Mesenchymal stem cell (in vitro differentiated cells and primary cell): ENCODE measurements at regions not wholly inside any gene's neighbourhood (a gene's known extent, or its start where the extent isn't known, plus 50 kb on each side); places are given as distances from the start of the nearest gene placed in this dataset.

Source experiments
- DNase-seq: peaks from one replicate; pipeline ENCODE4 v3.0.0-alpha.2; 2013
- H2AFZ ChIP-seq: one replicate; pipeline ENCODE4 v1.6.1; 2013; ENCODE audit warnings: low read depth, mild to moderate bottlenecking, control low read depth, inconsistent platforms, low read length, moderate library complexity
- H2AK5ac ChIP-seq: 2 replicates; pipeline ENCODE4 v1.6.1; 2013; ENCODE audit warnings: low read length, moderate library complexity, mild to moderate bottlenecking, inconsistent platforms; ENCODE audit not compliant: severe bottlenecking
- H2BK120ac ChIP-seq: one replicate; pipeline ENCODE4 v1.6.1; 2013; ENCODE audit warnings: low read depth, mild to moderate bottlenecking, inconsistent platforms, low read length, moderate library complexity
- H2BK12ac ChIP-seq, 2 experiments: one replicate each; pipeline ENCODE4 v1.6.1; 2013; ENCODE audit warnings: inconsistent platforms in 2 of 2, low read length in 2 of 2, mild to moderate bottlenecking in 2 of 2, moderate library complexity in 2 of 2, control low read depth in 1 of 2
- H2BK15ac ChIP-seq: one replicate; pipeline ENCODE4 v1.6.1; 2013; ENCODE audit warnings: mild to moderate bottlenecking, low read depth, inconsistent platforms; ENCODE audit not compliant: poor library complexity, severe bottlenecking
- H2BK5ac ChIP-seq: 2 replicates; pipeline ENCODE4 v1.6.1; 2013; ENCODE audit warnings: low read depth, mild to moderate bottlenecking, low read length, control low read depth, inconsistent platforms; ENCODE audit not compliant: poor library complexity, severe bottlenecking
- H3K14ac ChIP-seq, 2 experiments: one replicate each; pipeline ENCODE4 v1.6.1; 2013; ENCODE audit warnings: inconsistent platforms in 2 of 2, low read length in 2 of 2, control low read depth in 1 of 2, mild to moderate bottlenecking in 1 of 2, moderate library complexity in 1 of 2
- H3K18ac ChIP-seq, 2 experiments: one replicate each; pipeline ENCODE4 v1.6.1; 2013; ENCODE audit warnings: inconsistent platforms in 2 of 2, low read length in 2 of 2, control low read depth in 1 of 2, low read depth in 1 of 2, mild to moderate bottlenecking in 1 of 2
- H3K23ac ChIP-seq, 2 experiments: one replicate each; pipeline ENCODE4 v1.6.1; 2013; ENCODE audit warnings: inconsistent platforms in 2 of 2, low read length in 2 of 2, mild to moderate bottlenecking in 2 of 2, moderate library complexity in 2 of 2, control low read depth in 1 of 2
- H3K27ac ChIP-seq: 2 replicates; pipeline ENCODE4 v1.5.1; 2013; ENCODE audit warnings: mild to moderate bottlenecking, moderate library complexity, low read length, control low read depth, inconsistent platforms; ENCODE audit not compliant: poor library complexity, severe bottlenecking
- H3K27me3 ChIP-seq, 2 experiments: 2 replicates each; pipeline versions ENCODE4 v1.6.1 to v1.7.0; 2013; ENCODE audit warnings: low read length in 2 of 2, mild to moderate bottlenecking in 2 of 2, moderate library complexity in 2 of 2, control low read depth in 1 of 2, inconsistent platforms in 1 of 2; ENCODE audit not compliant: control insufficient read depth in 1 of 2, insufficient read depth in 1 of 2
- H3K36me3 ChIP-seq, 2 experiments: 2 replicates each; pipeline versions ENCODE4 v1.6.1 to v1.7.0; 2013; ENCODE audit warnings: low read length in 2 of 2, control low read depth in 1 of 2, inconsistent platforms in 1 of 2, low read depth in 1 of 2, mild to moderate bottlenecking in 1 of 2; ENCODE audit not compliant: insufficient read depth in 2 of 2, control insufficient read depth in 1 of 2
- H3K4ac ChIP-seq, 2 experiments: one replicate each; pipeline ENCODE4 v1.6.1; 2013; ENCODE audit warnings: inconsistent platforms in 2 of 2, low read length in 2 of 2, mild to moderate bottlenecking in 2 of 2, moderate library complexity in 2 of 2, control low read depth in 1 of 2, low read depth in 1 of 2
- H3K4me1 ChIP-seq: 2 replicates; pipeline ENCODE4 v1.6.1; 2013; ENCODE audit warnings: low read depth, low read length, control low read depth; ENCODE audit not compliant: control insufficient read depth, insufficient read depth
- H3K4me2 ChIP-seq: 2 replicates; pipeline ENCODE4 v1.6.1; 2013; ENCODE audit warnings: low read length, mild to moderate bottlenecking, inconsistent platforms; ENCODE audit not compliant: poor library complexity, severe bottlenecking
- H3K4me3 ChIP-seq, 2 experiments: 2 replicates each; pipeline versions ENCODE4 v1.5.1 to v1.7.0; 2013; ENCODE audit warnings: low read length in 2 of 2, mild to moderate bottlenecking in 2 of 2, control low read depth in 1 of 2, low read depth in 1 of 2; ENCODE audit not compliant: insufficient read depth in 1 of 2
- H3K79me1 ChIP-seq: replicated peaks from 2 replicates; pipeline ENCODE4 v1.6.1; 2013; ENCODE audit warnings: mild to moderate bottlenecking, control low read depth, low read length, inconsistent platforms; ENCODE audit not compliant: poor library complexity, severe bottlenecking
- H3K9ac ChIP-seq: 2 replicates; pipeline ENCODE4 v1.7.0; 2013; ENCODE audit warnings: mild to moderate bottlenecking, low read length, moderate library complexity
- H3K9me3 ChIP-seq: 2 replicates; pipeline ENCODE4 v1.7.0; 2013; ENCODE audit warnings: mild to moderate bottlenecking, low read length; ENCODE audit not compliant: control insufficient read depth
- H4K8ac ChIP-seq: one replicate; pipeline ENCODE4 v1.6.1; 2013; ENCODE audit warnings: inconsistent platforms, mild to moderate bottlenecking, low read length, moderate library complexity
- H4K91ac ChIP-seq: one replicate; pipeline ENCODE4 v1.6.1; 2013; ENCODE audit warnings: mild to moderate bottlenecking, low read length, inconsistent platforms
- WGBS: methylation state at CpG from one replicate; pipeline ENCODE4 v1.1.7; 2013; ENCODE audit warnings: mixed read lengths; 5-methylcytosine and 5-hydroxymethylcytosine counted together

DNA sequence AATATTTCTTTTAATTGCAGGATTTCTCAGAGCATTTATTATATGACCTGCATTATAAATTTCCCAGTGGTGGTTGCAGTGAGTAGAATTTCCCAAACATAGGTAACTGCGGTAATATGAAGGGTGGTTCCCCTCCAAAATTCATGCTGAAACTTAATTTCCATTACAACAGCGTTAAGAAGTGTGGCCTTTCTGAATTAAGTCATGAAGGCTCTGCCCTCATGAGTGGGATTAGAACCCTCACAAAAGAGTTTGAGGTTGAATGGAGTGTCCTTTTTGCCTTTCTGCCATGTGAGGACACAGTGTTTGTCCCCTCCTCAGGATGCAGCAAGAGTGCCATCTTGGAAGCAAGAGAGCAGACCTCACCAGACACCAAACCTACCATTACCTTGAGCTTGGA is 233.6 kb downstream of the KTN1 start:
- WGBS: 100% methylated on average over 1 of the region's 2 CpGs
- H4K8ac ChIP-seq: no peak overlapping the region
- H2BK5ac ChIP-seq: no peak overlapping the region
- no peak overlapping the region for H3K14ac ChIP-seq
- H3K36me3 ChIP-seq: no peaks in the 10 kb centered on the region
- no peak overlapping the region for H3K4ac ChIP-seq
- H3K79me1 ChIP-seq: no peaks in the 10 kb centered on the region
- no peak overlapping the region for H2BK12ac ChIP-seq
- H3K4me2 ChIP-seq: no peak overlapping the region
- no peak overlapping the region for H3K4me3 ChIP-seq
- peaks cover 2% of the 10 kb centered on the region for H3K4me1 ChIP-seq
- no peak overlapping the region for H2BK120ac ChIP-seq
- H3K27me3 ChIP-seq: no peaks in the 10 kb centered on the region
- peaks cover 10% of the 10 kb centered on the region for H3K9me3 ChIP-seq
- H3K9ac ChIP-seq: no peak overlapping the region
- DNase-seq: no peak
- no peak overlapping the region for H3K18ac ChIP-seq
- no peak overlapping the region for H2BK15ac ChIP-seq
- no peak overlapping the region for H2AK5ac ChIP-seq
- H3K27ac ChIP-seq: no peak overlapping the region
- no peak overlapping the region for H2AFZ ChIP-seq
- no peak overlapping the region for H4K91ac ChIP-seq
- no peak overlapping the region for H3K23ac ChIP-seq

DNA sequence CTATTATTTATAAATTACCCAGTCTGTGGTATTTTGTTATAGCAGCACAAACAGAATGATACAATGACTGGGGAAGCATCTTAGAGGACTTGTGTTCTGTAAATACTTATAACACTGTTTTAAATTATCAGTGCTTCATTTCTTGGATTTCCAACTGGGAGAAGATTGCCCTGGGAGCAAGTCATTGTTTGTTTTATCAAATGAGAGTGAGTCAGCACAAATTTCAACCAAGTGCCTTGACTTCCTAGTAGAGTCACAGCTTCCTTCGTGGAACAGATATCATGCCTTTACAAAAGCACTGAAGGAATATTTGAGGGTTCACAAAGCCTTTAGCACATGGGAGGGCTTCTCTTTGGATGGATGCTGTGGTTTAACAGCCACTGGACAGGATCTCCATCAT is 234.1 kb downstream of the KTN1 start:
- no peak overlapping the region for H2BK5ac ChIP-seq
- no peak overlapping the region for H4K8ac ChIP-seq
- H3K23ac ChIP-seq: no peak overlapping the region
- H3K4me2 ChIP-seq: no peak overlapping the region
- H3K27ac ChIP-seq: no peak overlapping the region
- H2BK12ac ChIP-seq: no peak overlapping the region
- H3K79me1 ChIP-seq: no peaks in the 10 kb centered on the region
- H2BK120ac ChIP-seq: no peak overlapping the region
- no peak overlapping the region for H3K18ac ChIP-seq
- H2BK15ac ChIP-seq: no peak overlapping the region
- H2AK5ac ChIP-seq: no peak overlapping the region
- H3K27me3 ChIP-seq: no peaks in the 10 kb centered on the region
- H3K4me1 ChIP-seq: peaks cover 2% of the 10 kb centered on the region
- H3K36me3 ChIP-seq: no peaks in the 10 kb centered on the region
- no peak overlapping the region for H4K91ac ChIP-seq
- no peak overlapping the region for H3K4ac ChIP-seq
- WGBS: 100% methylated on average over 1 of the region's 1 CpG
- H3K14ac ChIP-seq: no peak overlapping the region
- no peak overlapping the region for H3K4me3 ChIP-seq
- no peak for DNase-seq
- H2AFZ ChIP-seq: no peak overlapping the region
- H3K9me3 ChIP-seq: peaks cover 10% of the 10 kb centered on the region
- no peak overlapping the region for H3K9ac ChIP-seq

DNA sequence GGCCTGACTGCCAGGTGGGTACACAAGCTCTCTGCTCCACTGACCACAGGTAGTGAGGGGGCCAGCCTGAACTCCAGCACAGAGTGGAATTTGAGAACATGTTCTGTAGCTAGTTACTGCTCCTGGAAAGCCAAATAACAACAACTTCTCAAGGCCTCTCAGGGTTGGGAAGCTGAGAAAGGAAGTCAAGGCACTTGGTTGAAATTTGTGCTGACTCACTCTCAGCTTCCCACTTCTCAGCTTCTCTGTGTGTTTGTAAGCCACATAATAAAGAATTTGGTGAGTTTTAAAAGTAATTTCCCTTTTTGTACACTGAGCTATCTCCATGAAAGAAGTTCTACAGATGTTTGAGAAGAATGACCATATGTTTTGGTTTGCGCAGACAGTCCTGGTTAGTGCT is 234.9 kb downstream of the KTN1 start:
- Histone ChIP-seq H3K27me3 (no peaks in the 10 kb centered on the region), H3K9me3 (peaks cover 10% of the 10 kb centered on the region), H3K27ac (peak overlapping the region; percentile 25), H2BK5ac (peak overlapping the region; percentile 75), H3K18ac (no peak overlapping the region), H3K36me3 (no peaks in the 10 kb centered on the region), H2BK12ac (peak overlapping the region in 1 of 2 experiments; percentile 47), H3K4me3 (no peak overlapping the region), H3K23ac (no peak overlapping the region), H3K14ac (no peak overlapping the region), H3K4me1 (peaks cover 3% of the 10 kb centered on the region), H2AK5ac (no peak overlapping the region), H2AFZ (no peak overlapping the region), H3K4me2 (no peak overlapping the region), H4K91ac (no peak overlapping the region), H3K79me1 (no peaks in the 10 kb centered on the region), H3K4ac (peak overlapping the region in 1 of 2 experiments; percentile 24), H2BK120ac (no peak overlapping the region), H2BK15ac (no peak overlapping the region), H3K9ac (no peak overlapping the region), H4K8ac (peak overlapping the region; percentile 38)
- 91% methylated on average over 1 of the region's 1 CpG for WGBS
- no peak for DNase-seq

DNA sequence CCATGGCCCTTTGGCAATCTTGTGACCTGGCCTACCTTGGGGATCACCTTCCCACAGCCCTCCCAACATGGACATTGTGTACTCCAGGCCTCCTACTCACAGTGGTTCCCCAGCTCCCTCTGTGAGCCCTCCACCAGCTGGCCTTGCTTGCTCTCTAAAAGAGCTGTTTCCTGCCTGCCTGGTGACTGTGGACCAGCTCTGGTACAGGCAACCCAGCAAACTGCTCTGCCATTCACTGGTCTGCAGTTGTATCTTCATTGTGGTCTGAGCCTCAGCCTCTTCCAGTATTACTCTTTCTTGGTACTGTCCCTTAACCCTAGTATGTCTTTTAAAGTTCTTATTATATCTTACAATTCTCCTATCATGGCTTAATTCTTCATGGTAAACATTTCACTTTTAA is 236.2 kb downstream of the KTN1 start:
- Histone ChIP-seq H3K4me2 (no peak overlapping the region), H3K23ac (no peak overlapping the region), H2BK120ac (no peak overlapping the region), H3K4me3 (no peak overlapping the region), H3K18ac (no peak overlapping the region), H3K4ac (no peak overlapping the region), H3K27ac (no peak overlapping the region), H3K27me3 (no peaks in the 10 kb centered on the region), H3K14ac (no peak overlapping the region), H3K4me1 (peaks cover 3% of the 10 kb centered on the region), H3K9ac (no peak overlapping the region), H2AK5ac (no peak overlapping the region), H4K8ac (no peak overlapping the region), H2BK15ac (no peak overlapping the region), H3K9me3 (peaks cover 10% of the 10 kb centered on the region), H2BK5ac (no peak overlapping the region), H4K91ac (no peak overlapping the region), H2AFZ (no peak overlapping the region), H3K36me3 (no peaks in the 10 kb centered on the region), H3K79me1 (no peaks in the 10 kb centered on the region), H2BK12ac (no peak overlapping the region)
- DNase-seq: no peak
